PC-9 (cell line): ENCODE measurements at regions not wholly inside any gene's neighbourhood (a gene's known extent, or its start where the extent isn't known, plus 50 kb on each side); places are given as distances from the start of the nearest gene placed in this dataset.

Source experiments
- BruUV-seq: library from RNA; stranded (reverse); fragments of 400-500 nt; replicated peaks from 2 replicates; lab custom pipeline; 2021; lab: Mats Ljungman, UMichigan
- CTCF ChIA-PET: fragments of 300-600 bp; sonication (Branson Sonifier 250); formaldehyde crosslinking; loops from one replicate; lab custom pipeline; 2022; ENCODE audit warnings: antibody characterized with exemption; lab: Charles Lee
- POLR2A ChIA-PET: fragments of 300-600 bp; sonication (Branson Sonifier 250); formaldehyde crosslinking; loops from one replicate; lab custom pipeline; 2022; ENCODE audit warnings: antibody characterized with exemption; ENCODE audit not compliant: unreplicated experiment; lab: Charles Lee
- DNase-seq, 2 experiments: peaks; one replicate each; pipeline versions ENCODE4 v3.0.0 to v3.0.0-alpha.2; 2015 to 2022; ENCODE audit warnings: mixed read lengths in 1 of 2
- H2AFZ ChIP-seq: fragments of 200-600 bp; sonication (generic); 2 replicates; pipeline ENCODE4 v1.8.1; 2017; ENCODE audit warnings: antibody characterized with exemption
- H3F3A ChIP-seq: fragments of 200-600 bp; sonication (generic); 2 replicates; pipeline ENCODE4 v1.8.1; 2017; ENCODE audit warnings: antibody characterized with exemption, mild to moderate bottlenecking, low read depth; ENCODE audit not compliant: insufficient read depth
- H3K27ac ChIP-seq: fragments of 200-600 bp; sonication (generic); 2 replicates; pipeline ENCODE4 v1.6.1; 2016; ENCODE audit warnings: mixed run types
- H3K27me3 ChIP-seq: fragments of 200-600 bp; sonication (generic); 2 replicates; pipeline ENCODE4 v1.6.1; 2016; ENCODE audit warnings: low read depth, mixed run types; ENCODE audit not compliant: insufficient read depth
- H3K36me3 ChIP-seq: fragments of 200-600 bp; sonication (generic); 2 replicates; pipeline ENCODE4 v1.6.1; 2016; ENCODE audit warnings: low read depth, mixed run types
- H3K4me1 ChIP-seq: fragments of 200-600 bp; sonication (generic); replicated peaks from 2 replicates; pipeline ENCODE4 v1.6.1; 2016; ENCODE audit warnings: mixed run types; ENCODE audit not compliant: insufficient read depth
- H3K4me2 ChIP-seq: fragments of 200-600 bp; sonication (generic); 2 replicates; pipeline ENCODE4 v1.6.1; 2017; ENCODE audit warnings: mixed run types
- H3K4me3 ChIP-seq: fragments of 200-600 bp; sonication (generic); 2 replicates; pipeline ENCODE4 v1.6.1; 2016; ENCODE audit warnings: mixed run types
- H3K79me2 ChIP-seq: fragments of 200-600 bp; sonication (generic); 2 replicates; pipeline ENCODE4 v1.6.1; 2017; ENCODE audit warnings: low read depth, mixed run types
- H3K9me2 ChIP-seq: fragments of 200-600 bp; sonication (generic); 2 replicates; pipeline ENCODE4 v1.8.1; 2017; ENCODE audit warnings: mild to moderate bottlenecking; ENCODE audit not compliant: insufficient read depth
- H3K9me3 ChIP-seq: fragments of 200-600 bp; sonication (generic); 2 replicates; pipeline ENCODE4 v1.8.1; 2016; ENCODE audit warnings: low read depth; ENCODE audit not compliant: insufficient read depth
- H4K20me1 ChIP-seq: fragments of 200-600 bp; sonication (generic); 2 replicates; pipeline ENCODE4 v1.8.1; 2017; ENCODE audit not compliant: insufficient read depth
- EZH2 ChIP-seq: fragments of 200-600 bp; sonication (generic); IDR thresholded peaks from 2 replicates; pipeline ENCODE4 v1.8.0; 2017; ENCODE audit warnings: antibody characterized with exemption, low read depth
- intact Hi-C: fragments of 100-400 bp; cut with micrococcal nuclease; formaldehyde crosslinking; loops from one replicate; pipeline ENCODE4 v1.10.0; 2022; ENCODE audit not compliant: unreplicated experiment
- TF ChIP-seq, protein P1 (sequence below): fragments of 200-600 bp; sonication (generic); conservative IDR thresholded peaks from 2 replicates; pipeline ENCODE4 v1.6.1; 2017; ENCODE audit warnings: mixed run types, antibody characterized with exemption, mild to moderate bottlenecking, moderate library complexity

DNA sequence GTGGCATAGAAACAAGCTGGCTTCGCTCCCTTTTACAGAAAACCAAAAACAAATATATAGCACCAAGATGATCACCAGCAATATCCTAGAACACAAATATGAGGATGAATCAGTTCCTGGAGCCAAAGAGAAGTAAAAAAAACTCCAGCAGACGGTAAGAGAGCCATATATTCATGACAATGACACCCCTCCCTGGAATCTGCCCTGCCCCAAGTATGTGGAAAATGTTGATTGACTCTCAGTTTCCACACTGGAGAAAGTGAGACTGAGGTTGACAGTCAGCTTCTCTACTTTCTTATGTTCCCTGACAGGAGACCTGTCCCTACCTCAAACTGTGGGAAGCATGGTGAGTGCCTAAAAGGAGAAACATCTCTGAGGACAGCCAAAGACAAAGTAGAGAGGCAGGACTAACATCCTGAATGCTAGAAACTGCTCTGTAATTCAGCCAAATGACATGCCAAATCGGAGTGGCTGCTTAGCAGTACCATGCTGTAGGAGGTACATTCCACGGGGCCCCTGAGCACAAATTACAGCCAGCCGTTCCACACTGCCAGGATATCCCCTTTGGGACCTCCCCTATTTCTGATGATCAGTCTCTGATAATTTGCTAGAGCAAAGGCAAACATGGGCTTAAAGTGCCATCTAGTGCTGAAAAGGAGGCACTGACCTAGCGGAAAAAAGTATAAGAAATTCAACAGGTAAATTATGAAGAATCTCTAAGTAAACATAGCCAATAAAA is 424.0 kb upstream of the RGMB start:
- H3K79me2 ChIP-seq = no peaks in the 10 kb centered on the region
- intact Hi-C loops = loop anchor here (1.0 kb wide), 1 partner anchor 1052 kb away; no protein-coding TSS in a partner anchor
- no peak overlapping the region for H3K27ac ChIP-seq
- H3K27me3 ChIP-seq = no peaks in the 10 kb centered on the region
- no peak overlapping the region for H3K4me3 ChIP-seq
- H3K9me3 ChIP-seq = peaks cover 9% of the 10 kb centered on the region
- H4K20me1 ChIP-seq = no peaks in the 10 kb centered on the region
- peak overlapping the region; percentile 28; the same call in 1 of the 2 replicates for H2AFZ ChIP-seq
- no peaks in the 10 kb centered on the region for H3F3A ChIP-seq
- H3K9me2 ChIP-seq = no peaks in the 10 kb centered on the region
- peak in 1 of 2 experiments; percentile 20 for DNase-seq
- ChIA-PET POLR2A (no interaction called here), CTCF (interaction anchor here (0.7 kb wide), 1 partner anchor 420 kb away, joined by 3 read pairs; no protein-coding TSS in a partner anchor)
- peak overlapping the region; percentile 30 for H3K4me2 ChIP-seq
- BruUV-seq = no TSS peak
- TF ChIP-seq EZH2 = no peak
- TF ChIP-seq, protein P1, sequence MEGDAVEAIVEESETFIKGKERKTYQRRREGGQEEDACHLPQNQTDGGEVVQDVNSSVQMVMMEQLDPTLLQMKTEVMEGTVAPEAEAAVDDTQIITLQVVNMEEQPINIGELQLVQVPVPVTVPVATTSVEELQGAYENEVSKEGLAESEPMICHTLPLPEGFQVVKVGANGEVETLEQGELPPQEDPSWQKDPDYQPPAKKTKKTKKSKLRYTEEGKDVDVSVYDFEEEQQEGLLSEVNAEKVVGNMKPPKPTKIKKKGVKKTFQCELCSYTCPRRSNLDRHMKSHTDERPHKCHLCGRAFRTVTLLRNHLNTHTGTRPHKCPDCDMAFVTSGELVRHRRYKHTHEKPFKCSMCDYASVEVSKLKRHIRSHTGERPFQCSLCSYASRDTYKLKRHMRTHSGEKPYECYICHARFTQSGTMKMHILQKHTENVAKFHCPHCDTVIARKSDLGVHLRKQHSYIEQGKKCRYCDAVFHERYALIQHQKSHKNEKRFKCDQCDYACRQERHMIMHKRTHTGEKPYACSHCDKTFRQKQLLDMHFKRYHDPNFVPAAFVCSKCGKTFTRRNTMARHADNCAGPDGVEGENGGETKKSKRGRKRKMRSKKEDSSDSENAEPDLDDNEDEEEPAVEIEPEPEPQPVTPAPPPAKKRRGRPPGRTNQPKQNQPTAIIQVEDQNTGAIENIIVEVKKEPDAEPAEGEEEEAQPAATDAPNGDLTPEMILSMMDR = peak; percentile 90
- H3K4me1 ChIP-seq = no peaks in the 10 kb centered on the region
- no peaks in the 10 kb centered on the region for H3K36me3 ChIP-seq

DNA sequence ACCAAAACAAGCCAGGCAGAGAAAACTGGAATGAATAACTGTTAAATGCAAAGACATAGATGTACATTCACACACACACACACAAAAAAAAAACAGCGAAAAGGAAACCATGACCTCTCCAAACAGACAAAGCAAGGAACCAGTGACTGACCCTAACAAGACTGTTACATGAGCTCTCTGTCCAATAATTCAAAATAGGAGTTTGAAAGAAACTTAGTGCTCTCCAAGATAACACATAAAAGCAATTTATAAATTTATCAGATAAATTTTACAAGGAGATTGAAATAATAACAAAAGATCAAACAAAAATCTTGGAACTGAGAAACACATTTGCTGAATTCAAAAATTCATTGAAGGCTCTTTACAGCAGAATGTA is 423.5 kb upstream of the RGMB start:
- no peak overlapping the region for H3K4me2 ChIP-seq
- no peak overlapping the region for H3K27ac ChIP-seq
- H3K9me3 ChIP-seq = peaks cover 9% of the 10 kb centered on the region
- TF ChIP-seq EZH2 = no peak
- TF ChIP-seq, protein P1 = peak; percentile 2; the same call in 1 of the 2 replicates
- DNase-seq = no peak
- H3K4me3 ChIP-seq = no peak overlapping the region
- no peaks in the 10 kb centered on the region for H3K36me3 ChIP-seq
- no peaks in the 10 kb centered on the region for H3F3A ChIP-seq
- BruUV-seq = no TSS peak
- no peaks in the 10 kb centered on the region for H3K27me3 ChIP-seq
- no peaks in the 10 kb centered on the region for H3K79me2 ChIP-seq
- no peak overlapping the region for H2AFZ ChIP-seq
- H3K9me2 ChIP-seq = no peaks in the 10 kb centered on the region
- POLR2A ChIA-PET = no interaction called here
- no peaks in the 10 kb centered on the region for H3K4me1 ChIP-seq
- intact Hi-C loops = loop anchor here (1.0 to 2.0 kb wide), 2 partner anchors 419 to 1053 kb away; no protein-coding TSS in a partner anchor
- CTCF ChIA-PET = interaction anchor here (0.7 kb wide), 1 partner anchor 420 kb away, joined by 3 read pairs; no protein-coding TSS in a partner anchor
- H4K20me1 ChIP-seq = no peaks in the 10 kb centered on the region

DNA sequence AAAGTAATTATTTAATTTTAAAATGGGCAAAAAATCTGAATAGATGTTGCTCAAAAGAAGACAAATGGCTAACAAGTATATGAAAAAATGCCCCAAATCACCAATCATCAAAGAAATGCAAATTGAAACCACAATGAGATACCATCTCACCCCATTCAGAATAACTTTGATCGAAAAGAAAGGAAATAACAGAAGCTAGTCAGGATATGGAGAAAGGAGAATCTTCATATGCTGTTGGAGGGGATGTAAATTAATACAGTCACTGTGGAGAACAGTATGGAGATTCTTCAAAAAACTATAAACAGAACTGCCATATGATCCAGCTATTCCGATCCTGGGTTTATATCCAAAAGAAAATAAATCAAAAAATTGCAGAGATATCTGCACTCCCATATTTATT is 418.5 kb upstream of the RGMB start:
- POLR2A ChIA-PET = no interaction called here
- TF ChIP-seq, protein P1 = no peak
- no peak for TF ChIP-seq EZH2
- Histone ChIP-seq H3F3A (no peaks in the 10 kb centered on the region), H3K79me2 (no peaks in the 10 kb centered on the region), H3K4me1 (no peaks in the 10 kb centered on the region), H3K27me3 (no peaks in the 10 kb centered on the region), H3K9me2 (no peaks in the 10 kb centered on the region), H3K4me3 (no peak overlapping the region), H3K4me2 (no peak overlapping the region), H4K20me1 (no peaks in the 10 kb centered on the region), H2AFZ (no peak overlapping the region), H3K9me3 (peaks cover 8% of the 10 kb centered on the region), H3K36me3 (no peaks in the 10 kb centered on the region), H3K27ac (no peak overlapping the region)
- intact Hi-C loops = no loop called here
- CTCF ChIA-PET = no interaction called here
- no TSS peak for BruUV-seq
- DNase-seq = no peak
